ENCODE measurements at regions not wholly inside any gene's neighbourhood (a gene's known extent, or its start where the extent isn't known, plus 50 kb on each side); places are given as distances from the start of the nearest gene placed in this dataset.
"Not testable (repeated sequence)": the region's sequence is repeated elsewhere in the genome, so short reads cannot be mapped to it uniquely, and the experiment has no call there.

GRCh38 chr2:120626566-120626965 lies 109.1 kb upstream of the GLI2 start:
- DNase-seq (ENCODE audit: low read depth in 2 of 2), result no peak

GRCh38 chr2:120628248-120628647 lies 107.4 kb upstream of the GLI2 start:
- DNase-seq (ENCODE audit: low read depth in 2 of 2), result no peak

- no peak for DNase-seq (ENCODE audit: low read depth in 2 of 2)
These were observed 106.3 kb upstream of the GLI2 start for GRCh38 chr2:120629241-120629895.

- no peak for DNase-seq (ENCODE audit: low read depth in 2 of 2)
These were observed 105.5 kb upstream of the GLI2 start for GRCh38 chr2:120630031-120630701.

GRCh38 chr2:120631236-120631635 lies 104.4 kb upstream of the GLI2 start:
- DNase-seq (ENCODE audit: low read depth in 2 of 2), result no peak

- DNase-seq (ENCODE audit: low read depth in 2 of 2), result no peak
These were observed 103.9 kb upstream of the GLI2 start for GRCh38 chr2:120631724-120632123.

GRCh38 chr2:120632796-120633646 lies 102.6 kb upstream of the GLI2 start:
- no peak for DNase-seq (ENCODE audit: low read depth in 2 of 2)

GRCh38 chr2:120634533-120634932 lies 101.1 kb upstream of the GLI2 start:
- DNase-seq (ENCODE audit: low read depth in 2 of 2), result no peak

GRCh38 chr2:120635146-120635545 lies 100.5 kb upstream of the GLI2 start:
- no peak for DNase-seq (ENCODE audit: low read depth in 2 of 2)

- no peak for DNase-seq (ENCODE audit: low read depth in 2 of 2)
These were observed 97.8 kb upstream of the GLI2 start for GRCh38 chr2:120637847-120638246.

- no peak for DNase-seq (ENCODE audit: low read depth in 2 of 2)
These were observed 97.2 kb upstream of the GLI2 start for GRCh38 chr2:120638450-120638849.

GRCh38 chr2:120641366-120641771 lies 94.3 kb upstream of the GLI2 start:
- no peak for DNase-seq (ENCODE audit: low read depth in 2 of 2)

- DNase-seq (ENCODE audit: low read depth in 2 of 2), result no peak
These were observed 93.0 kb upstream of the GLI2 start for GRCh38 chr2:120642646-120643045.

- no peak for DNase-seq (ENCODE audit: low read depth in 2 of 2)
These were observed 88.7 kb upstream of the GLI2 start for GRCh38 chr2:120646994-120647393.

GRCh38 chr2:120647487-120647886 lies 88.2 kb upstream of the GLI2 start:
- no peak for DNase-seq (ENCODE audit: low read depth in 2 of 2)

GRCh38 chr2:120649381-120649780 lies 86.3 kb upstream of the GLI2 start:
- DNase-seq (ENCODE audit: low read depth in 2 of 2), result not testable (repeated sequence)

- DNase-seq (ENCODE audit: low read depth in 2 of 2), result no peak
These were observed 85.5 kb upstream of the GLI2 start for GRCh38 chr2:120650022-120650644.

GRCh38 chr2:120651818-120652217 lies 83.8 kb upstream of the GLI2 start:
- no peak for DNase-seq (ENCODE audit: low read depth in 2 of 2)

GRCh38 chr2:120653046-120653445 lies 82.6 kb upstream of the GLI2 start:
- no peak for DNase-seq (ENCODE audit: low read depth in 2 of 2)

- DNase-seq (ENCODE audit: low read depth in 2 of 2), result no peak
These were observed 81.8 kb upstream of the GLI2 start for GRCh38 chr2:120653871-120654270.

GRCh38 chr2:120654381-120655134 lies 81.1 kb upstream of the GLI2 start:
- DNase-seq (ENCODE audit: low read depth in 2 of 2), result no peak
